Hindlimb muscle (tissue), 1 donor: ENCODE measurements at regions not wholly inside any gene's neighbourhood (a gene's known extent, or its start where the extent isn't known, plus 50 kb on each side); places are given as distances from the start of the nearest gene placed in this dataset.
"Not testable (repeated sequence)": the region's sequence is repeated elsewhere in the genome, so short reads cannot be mapped to it uniquely, and the experiment has no call there.

Experiments
- DNase-seq: peaks from one replicate; pipeline ENCODE4 v3.0.0-alpha.2; 2013

DNA sequence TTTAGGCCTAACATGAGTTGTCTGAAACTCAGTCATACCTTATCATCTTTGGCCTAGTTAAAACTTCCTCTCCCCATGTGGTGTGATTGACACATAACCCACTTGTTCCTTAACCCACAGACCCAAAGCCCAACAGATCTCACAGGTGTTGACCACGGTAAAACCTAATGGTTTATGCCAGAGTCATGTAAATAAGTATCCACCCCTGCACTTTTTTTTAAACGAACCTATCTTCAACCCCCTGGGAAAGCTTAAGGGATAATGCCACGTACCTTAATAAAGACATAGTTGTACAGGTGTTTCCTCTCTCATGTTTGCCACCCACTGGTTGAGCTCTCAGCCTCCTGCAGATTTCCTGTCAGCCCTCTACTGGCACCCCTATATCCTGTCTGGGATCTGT, 709.3 kb upstream of the CCDC179 start:
- no peak for DNase-seq

DNA sequence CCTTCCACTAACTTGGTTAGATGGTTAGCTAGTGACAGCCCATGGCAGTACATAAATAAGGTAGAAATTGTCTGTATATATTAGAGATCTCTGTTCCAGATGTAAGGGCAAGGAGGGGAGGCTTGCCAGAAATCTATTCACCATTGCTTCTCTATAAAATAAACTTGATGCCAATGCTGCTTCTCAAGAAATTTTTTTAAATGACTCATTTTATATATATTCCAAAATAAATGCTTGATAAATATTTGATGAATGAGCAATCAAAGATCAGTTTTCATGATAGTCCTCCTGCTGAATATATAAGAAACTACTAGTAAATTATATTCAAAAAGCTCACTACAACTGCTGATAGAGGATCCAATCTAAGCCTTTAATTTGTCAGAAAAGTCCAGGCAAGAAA, 710.6 kb upstream of the CCDC179 start:
- no peak for DNase-seq

DNA sequence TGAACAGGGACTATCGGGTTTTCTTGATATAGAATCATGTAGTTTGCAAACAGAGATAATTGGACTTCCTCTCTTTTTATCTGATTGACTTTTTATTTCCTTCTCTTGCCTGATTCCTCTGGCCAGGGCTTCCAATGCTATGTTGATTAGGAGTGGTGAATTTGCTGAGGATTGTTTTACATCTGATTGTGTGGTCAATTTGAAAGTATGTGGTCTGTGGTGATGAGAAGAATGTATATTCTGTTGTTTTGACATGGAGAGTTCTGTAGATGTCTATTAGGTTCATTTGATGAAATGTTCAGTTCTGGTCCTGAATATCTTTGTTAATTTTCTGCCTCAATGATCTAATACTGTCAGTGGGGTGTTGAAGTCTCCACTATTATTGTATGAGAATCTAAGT, 713.2 kb upstream of the CCDC179 start:
- no peak for DNase-seq

DNA sequence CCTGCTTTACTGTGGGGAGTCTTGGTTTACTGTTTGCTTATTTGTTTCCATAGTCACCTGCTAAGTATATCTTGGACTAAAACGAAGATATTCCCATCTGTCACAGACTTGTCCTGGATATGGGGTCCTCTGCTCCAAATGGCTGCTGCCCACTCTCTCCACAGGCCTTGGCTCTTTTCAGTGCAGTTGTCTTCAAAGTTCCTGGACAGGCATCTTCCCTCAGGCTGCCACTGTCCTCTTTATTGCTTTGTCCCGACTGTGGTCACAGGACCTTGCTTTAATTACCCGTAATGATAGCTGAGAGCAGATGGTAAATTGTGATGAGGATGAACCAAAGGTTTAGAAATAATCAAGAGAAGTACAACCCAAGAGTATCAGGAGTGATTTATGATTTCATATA, 713.9 kb upstream of the CCDC179 start:
- no peak for DNase-seq

DNA sequence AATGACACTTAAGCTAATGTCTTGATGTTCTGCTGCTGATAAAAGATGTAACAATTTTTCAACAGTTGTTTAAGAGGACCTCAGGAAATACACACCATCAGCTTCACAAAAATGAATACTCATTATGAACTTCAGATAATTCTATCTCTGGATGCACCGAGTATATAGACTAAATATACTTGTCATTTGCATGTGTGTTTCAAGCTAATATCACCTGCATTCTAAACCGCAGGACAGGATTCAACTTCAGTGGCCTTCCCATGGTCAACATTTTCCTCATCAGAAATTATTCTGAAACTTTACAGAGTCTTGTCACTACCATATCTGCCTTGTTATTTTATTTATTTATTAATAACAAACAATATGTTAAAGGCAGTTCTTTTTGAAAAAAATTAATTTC, 717.0 kb upstream of the CCDC179 start:
- no peak for DNase-seq

DNA sequence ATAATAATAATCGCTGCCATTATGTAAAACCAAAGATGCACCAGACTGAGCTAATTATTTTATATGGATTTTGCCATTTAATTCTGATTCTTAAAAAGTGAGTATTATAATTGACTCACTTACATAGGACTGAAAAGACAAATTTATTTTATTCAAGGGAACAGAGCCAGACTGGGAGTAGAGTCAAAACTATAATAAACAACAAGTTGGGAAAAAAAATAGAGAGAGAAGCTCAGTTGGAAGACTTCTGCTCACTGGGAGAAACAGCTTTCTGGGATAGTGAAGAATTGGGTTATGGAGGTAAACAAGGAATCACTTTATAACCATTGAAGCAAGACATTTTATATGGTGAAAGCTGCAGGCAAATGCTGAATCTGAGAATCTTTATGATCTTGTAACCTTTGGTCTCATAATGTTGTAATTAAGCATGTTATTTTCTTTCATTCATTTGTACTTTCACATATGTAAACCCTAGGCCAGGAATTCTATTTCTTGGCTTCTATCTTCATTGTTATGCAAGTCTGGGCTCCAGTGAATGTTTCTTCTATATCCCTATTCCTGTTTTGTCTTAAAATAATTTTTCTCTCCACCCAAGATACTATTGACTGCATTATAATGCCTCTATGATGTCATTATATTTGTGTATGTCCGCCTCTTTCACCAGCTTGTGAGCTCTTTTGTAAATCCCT, 725.3 kb upstream of the CCDC179 start:
- DNase-seq, result peak; percentile 50

DNA sequence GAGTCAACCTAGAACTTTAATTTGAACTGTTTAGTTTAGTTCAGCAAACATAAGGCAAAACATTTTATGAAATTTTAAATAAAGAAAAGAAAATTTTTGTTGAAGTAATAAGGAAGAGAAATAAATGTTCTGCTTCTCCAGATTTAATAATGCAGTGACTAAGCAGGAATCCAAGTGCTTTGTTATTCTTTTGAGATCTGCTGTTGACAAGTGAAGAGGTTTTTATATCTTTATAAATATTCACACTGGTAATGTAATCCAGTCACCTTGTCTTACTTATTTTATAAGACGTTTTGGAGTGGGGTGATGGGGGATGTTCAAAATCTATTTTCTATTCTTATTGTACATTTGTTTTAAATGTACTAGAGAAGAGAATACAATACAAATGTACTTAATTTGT, 725.9 kb upstream of the CCDC179 start:
- no peak for DNase-seq

DNA sequence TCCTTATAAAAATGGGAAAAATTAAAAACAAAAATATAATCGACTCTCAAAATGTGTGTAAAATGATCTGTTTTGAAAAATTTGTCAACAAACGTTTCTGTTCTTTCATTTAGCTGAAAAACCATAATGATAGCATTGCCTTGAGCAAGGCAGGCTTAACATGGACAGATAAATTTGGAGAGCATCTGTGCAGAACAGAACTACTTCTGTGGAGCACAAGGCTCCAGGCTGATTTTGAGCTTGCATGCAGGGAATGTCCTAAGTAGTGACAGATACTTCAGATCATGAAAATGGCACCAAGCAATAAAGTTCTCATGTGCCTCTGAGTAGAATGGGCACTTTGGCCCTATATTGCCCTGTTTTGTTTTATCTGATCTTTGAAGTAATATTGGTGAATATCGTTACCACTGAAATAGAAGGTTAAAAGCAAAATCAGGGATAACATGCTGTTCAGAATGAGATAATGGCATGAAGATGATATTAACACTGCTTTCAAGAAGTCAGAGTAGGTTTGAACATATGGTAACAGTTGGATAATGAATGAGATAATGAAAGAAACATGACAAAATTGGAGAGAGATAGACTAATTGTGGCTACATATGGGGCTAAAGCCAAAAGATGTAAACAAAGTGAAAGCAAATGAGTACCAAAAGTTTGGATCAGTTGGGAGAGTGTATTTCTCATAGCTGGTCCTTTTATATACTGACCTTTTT, 730.5 kb upstream of the CCDC179 start:
- no peak for DNase-seq

DNA sequence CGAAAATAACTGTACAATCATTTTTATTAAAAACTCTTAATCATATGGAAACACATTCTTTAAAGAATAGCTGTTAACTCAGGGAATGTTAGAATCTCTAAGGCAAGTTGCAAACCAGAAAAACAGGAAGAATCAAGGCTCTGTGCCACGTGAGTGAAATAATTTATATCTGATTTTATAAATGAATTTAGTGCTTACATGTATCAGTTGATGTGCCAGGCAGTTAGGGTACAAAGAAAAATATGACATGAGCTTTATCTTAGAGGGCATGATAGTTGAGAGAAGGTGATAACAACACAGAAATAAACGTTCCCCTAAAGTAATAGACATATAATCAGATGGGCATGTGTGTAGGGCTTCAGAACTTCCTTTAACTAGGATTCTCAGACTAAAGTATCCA, 734.5 kb upstream of the CCDC179 start:
- DNase-seq, result no peak

DNA sequence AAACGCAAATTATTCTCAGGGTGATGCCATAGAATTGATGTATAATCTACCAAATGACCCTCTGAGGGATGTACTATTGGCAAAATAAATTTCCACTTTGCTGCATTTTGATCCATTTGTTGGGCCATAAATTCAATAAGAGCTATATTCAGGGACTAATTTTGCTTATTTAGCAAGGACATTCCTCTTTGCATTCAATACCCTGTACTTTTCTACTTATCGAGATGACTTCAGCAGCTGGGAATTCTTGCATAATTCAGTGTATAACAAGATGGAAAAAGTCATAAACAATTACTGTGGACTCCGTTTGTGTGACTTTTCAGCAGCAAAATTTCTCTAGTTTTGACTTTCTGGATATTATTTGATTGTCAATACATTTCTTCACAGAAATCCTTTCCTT, 744.7 kb upstream of the CCDC179 start:
- peak; percentile 4 for DNase-seq

DNA sequence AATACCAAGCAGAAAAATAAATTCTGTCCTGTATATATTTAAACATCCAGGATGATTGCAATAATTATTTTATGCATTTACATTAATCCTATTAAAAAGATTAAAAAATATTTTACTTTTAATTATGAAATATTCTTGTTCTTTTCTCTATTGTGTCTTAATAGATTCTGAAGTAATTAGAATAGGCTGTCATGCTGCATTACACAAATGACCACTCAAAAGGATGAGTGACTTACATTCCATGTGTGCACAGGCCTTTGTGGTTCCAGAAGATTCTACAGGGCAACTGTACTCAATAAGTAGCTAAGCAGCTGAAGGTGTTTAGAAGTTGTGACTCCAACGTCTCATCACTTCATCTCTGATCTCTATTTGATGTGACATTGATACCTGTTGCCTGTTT, 745.9 kb upstream of the CCDC179 start:
- no peak for DNase-seq

DNA sequence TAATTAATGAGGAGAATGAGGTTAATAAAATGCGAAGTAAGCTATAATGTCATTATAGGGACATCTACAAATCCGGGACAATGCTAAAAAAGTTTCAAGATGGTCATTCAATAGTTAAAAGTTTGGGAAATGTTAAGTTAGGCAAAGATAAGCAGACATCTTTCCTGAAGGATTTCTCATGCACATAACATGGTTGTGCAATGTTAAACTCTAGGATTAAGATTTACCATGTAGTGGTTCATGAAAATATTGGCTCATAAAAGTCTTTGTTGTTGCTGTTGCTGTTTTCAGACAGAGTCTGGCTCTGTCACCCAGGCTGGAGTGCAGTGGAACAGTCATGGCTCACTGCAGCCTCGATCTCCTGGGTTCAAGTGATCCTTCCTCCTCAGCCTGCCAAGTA, 751.5 kb upstream of the CCDC179 start:
- DNase-seq, result no peak

DNA sequence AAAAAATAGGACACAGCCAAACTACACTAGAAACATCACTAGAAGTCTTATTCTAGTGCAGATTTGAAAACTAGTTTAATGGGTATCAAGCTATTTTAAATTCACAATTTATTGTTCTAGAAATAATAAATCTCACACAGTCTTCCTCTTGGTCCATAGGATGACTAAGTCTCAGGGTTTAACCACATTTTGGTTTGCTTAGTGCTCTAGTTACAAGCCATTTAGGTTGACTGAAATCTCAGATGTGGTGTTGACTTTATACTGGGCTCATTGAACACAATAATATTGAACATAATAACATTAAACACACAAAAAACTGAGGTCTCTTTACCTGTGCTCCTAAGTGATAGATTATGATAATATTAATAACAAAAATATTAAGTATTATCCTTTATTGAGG, 760.3 kb upstream of the CCDC179 start:
- no peak for DNase-seq

DNA sequence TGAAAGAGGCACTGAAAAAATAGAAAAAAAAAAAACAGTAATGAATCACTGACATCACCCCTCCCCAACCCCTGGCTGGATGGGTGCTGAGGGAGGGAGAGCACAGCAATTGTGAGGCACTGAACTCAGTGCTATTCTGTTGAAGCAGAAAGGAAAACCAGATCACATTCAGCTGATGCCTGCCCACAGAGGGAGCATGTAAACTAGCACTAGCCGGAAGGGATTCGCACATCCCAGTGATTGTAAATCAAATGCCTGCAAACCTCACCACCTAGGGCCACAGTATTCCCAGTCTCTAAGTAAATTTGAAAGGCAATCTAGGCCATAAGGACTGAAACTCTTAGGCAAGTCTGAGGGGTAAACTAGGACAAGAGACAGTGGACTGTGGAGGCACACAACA, 772.0 kb upstream of the CCDC179 start:
- no peak for DNase-seq

DNA sequence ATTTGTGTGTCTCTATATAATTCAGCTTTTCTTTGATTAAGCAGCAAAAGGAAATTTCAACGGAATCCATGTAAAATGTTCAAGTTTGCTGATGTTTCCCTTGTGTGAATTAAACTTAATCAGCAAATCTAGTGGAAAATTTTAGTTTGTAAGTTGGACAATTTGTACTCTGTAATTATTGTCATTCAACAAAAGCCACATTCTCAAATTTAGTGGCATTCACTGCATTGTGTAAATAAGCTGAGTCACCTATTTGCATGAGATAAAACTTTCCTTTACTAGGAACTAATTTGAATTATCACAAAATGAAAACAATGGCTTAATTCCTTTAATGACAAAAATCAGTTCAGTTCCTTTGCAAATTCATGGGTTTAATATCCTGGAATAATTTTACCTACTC, 784.2 kb upstream of the CCDC179 start:
- no peak for DNase-seq

DNA sequence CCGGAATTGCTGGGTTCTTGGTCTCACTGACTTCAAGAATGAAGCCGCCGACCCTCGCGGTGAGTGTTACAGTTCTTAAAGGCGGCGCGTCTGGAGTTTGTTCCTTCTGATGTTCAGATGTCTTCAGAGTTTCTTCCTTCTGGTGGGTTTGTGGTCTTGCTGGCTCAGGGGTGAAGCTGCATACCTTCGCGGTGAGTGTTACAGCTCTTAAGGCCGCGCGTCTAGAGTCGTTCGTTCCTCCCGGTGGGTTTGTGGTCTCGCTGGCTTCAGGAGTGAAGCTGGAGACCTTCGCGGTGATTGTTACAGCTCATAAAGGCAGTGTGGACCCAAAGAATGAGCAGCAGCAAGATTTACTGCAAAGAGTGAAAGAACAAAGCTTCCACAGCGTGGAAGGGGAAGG, 792.1 kb upstream of the CCDC179 start:
- DNase-seq, result not testable (repeated sequence)

DNA sequence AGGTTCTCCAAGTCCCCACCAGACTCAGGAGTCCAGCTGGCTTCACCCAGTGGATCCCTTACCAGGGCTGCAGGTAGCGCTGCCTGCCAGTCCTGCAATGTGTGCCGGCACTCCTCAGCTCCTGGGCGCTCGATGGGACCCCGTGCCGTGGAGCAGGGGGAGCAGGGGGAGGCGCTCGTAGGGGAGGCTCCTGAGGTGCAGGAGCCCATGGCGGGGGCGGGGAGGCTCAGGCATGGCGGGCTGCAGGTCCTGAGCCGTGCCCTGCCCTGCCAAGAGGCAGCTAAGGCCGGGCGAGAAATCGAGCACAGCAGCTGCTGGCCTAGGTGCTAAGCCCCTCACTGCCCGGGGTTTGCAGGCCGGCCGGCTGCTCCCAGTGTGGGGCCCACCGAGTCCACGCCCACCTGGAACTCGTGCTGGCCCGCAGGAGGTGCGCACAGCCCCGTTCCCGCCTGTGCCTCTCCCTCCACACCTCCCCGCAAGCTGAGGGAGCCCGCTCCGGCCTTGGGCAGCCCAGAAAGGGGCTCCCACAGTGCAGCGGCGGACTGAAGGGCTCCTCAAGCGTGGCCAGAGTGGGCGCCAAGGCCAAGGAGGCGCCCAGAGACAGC, 792.9 kb upstream of the CCDC179 start:
- DNase-seq, result no peak

DNA sequence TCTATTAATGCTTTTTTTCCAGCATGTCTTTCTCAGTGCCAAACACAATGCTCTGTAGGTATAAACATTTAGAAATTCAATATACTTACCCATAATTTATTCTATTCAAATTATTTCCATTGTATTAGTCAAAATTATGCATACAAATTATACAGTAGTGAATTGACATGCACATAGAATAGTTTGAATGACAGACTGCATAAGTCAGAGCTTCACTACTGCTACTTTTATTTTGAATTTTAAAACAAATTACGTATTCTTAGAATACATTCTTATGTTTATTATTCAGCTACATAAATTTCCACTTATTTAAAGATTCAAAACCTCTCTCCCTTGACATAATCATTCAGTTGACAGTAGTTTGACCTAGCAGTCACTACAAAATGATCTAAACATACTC, 808.0 kb upstream of the CCDC179 start:
- DNase-seq, result no peak

DNA sequence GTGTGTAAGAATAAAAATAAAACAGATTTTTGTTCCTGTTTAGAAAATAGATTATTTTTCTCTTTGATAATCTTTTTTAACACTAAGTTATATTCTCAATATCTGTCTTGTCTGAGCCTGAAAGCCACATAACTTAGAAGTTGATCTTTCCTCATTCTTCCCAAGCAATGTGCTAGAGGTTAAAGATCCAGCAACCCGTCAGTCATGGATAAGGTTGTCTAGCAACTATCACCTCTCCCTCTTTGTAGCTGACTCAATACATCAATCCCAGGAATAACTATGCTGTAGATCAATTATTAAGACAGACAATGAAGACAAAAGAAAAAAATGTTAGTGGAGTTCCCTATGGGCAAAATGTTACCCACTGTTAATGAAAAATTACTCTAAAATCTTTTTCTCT, 813.1 kb upstream of the CCDC179 start:
- no peak for DNase-seq

DNA sequence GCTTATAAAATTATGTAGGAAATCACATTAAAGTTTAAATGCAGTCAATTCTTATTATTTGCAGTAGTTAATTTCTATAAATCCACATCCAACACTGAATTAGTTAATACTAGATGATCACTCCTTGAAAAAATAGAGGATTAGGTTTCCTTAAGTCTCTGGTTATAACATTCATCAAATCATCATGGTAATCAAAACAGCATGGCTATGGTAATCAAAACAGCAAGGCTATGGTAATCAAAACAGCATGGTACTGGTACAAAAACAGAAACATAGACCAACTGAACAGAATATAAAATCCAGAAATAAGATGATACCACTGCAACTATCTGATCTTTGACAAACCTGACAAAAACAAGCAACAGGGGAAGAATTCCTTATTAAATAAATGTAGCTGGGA, 814.6 kb upstream of the CCDC179 start:
- DNase-seq, result no peak

DNA sequence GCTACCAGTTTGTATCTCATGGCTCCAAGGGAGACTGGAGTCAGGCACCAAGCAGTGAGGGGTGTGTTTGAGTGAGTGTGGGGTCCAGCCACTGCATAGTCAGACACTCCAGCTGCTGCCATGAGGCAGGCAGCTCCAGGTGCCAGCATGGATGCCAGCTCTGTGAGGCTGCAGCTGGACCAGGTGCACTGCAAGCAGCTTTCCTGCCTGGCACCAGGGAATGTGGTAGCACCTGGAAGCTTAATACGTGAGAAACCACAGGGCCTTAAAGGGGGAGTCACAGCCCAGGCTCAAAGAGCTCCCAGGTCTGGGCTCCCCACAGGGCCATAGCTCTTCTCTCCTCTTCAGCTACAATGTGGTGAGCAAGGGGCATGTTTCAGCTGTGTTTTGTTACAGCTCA, 817.8 kb upstream of the LUZP2 start:
- no peak for DNase-seq

DNA sequence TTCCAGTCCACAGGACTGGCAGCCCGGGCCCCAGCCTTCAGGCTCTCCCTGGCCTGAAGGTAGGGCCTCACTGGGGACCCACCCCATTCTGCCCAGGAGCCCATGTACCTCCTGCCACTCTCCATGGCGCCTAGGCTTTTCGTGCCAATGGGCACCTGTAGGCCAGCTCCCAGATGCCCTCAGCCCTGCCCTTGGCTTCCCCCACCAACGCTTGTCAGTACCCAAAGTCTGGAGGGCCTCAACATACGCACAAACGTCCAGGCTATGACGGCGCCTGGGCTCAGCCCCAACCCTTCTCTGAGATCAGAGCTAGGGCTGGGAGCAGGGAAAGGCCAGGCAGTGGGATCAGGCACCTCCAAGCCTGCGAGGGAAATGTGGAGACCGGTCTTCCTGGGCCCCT, 816.9 kb upstream of the LUZP2 start:
- DNase-seq, result no peak

DNA sequence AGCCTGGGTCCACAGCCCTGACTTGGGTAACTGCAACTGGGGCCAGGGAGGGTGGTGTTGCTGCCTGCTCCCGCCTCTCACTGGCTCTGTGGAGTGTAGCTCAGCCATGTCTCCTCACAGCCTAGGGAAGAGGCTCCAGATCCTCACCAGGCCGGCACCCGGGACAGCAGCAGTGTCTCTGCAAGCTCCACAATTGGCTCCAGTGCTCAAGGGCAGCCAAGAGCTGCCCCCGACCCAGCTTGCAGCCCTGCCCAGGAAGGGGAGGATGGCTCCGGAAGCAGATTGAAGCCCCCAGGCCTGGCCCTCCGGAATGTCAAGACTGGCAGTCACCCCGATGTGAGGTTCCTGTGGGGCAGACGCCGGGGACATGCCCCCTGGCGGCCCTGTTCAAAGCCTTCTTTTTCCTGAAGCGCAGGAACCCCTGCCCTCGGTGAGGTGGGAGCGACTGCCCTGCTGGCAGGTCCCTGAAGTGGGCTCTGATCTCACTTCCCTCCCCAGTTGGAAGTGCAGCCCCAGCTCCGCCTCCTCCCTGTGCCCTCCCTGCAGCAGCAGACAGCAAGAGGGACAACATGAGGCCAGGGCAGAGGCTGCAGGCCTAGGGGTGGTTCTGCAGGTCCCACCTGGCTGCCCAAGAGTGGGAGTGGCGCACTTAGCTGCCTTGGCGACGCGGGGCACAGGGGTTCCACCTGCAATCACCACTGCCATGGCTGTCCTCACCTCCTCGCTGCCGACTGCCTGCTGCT, 816.2 kb upstream of the LUZP2 start:
- no peak for DNase-seq

DNA sequence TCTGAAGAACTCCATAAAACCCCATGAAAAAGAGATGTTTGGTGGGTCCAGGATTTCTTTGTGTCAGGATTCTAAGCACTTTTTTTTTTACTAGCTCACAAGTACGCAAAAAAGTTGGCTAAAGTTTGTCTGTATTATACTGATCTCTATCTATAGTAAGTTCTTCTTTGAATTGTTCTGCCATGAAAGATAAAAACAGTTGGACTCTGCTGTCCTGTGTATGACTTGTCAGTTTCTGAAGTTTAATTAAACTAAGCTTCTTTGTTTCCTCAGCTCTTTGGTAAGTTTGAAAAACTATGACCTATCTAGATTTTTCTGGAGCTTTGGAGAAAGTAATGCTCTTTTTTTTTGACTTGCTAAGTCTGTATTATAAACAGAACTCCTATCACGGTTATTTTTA, 812.2 kb upstream of the LUZP2 start:
- no peak for DNase-seq
